GM21576 (cell line): ENCODE measurements at regions not wholly inside any gene's neighbourhood (a gene's known extent, or its start where the extent isn't known, plus 50 kb on each side); places are given as distances from the start of the nearest gene placed in this dataset.
"Not testable (repeated sequence)": the region's sequence is repeated elsewhere in the genome, so short reads cannot be mapped to it uniquely, and the experiment has no call there.

ENCODE experiments used
- ATAC-seq: cut with Tn5 transposase; IDR thresholded peaks from one replicate; pipeline ENCODE4 v1.9.1; 2021; ENCODE audit warnings: mild to moderate bottlenecking, moderate library complexity; ENCODE audit not compliant: unreplicated experiment

- no peak for ATAC-seq
These were observed 581.7 kb downstream of the REEP3 start for GRCh38 chr10:64102916-64103315.

- ATAC-seq: no peak
These were observed 582.7 kb downstream of the REEP3 start for GRCh38 chr10:64103750-64104470.

GRCh38 chr10:64109926-64110495, 588.8 kb downstream of the REEP3 start:
- ATAC-seq: no peak

GRCh38 chr10:64112701-64113355, 591.6 kb downstream of the REEP3 start:
- ATAC-seq: no peak

GRCh38 chr10:64113375-64113774, 592.2 kb downstream of the REEP3 start:
- ATAC-seq: no peak

GRCh38 chr10:64113792-64114191, 592.6 kb downstream of the REEP3 start:
- no peak for ATAC-seq

- no peak for ATAC-seq
These were observed 594.3 kb downstream of the REEP3 start for GRCh38 chr10:64115471-64115870.

- ATAC-seq: no peak
These were observed 594.9 kb downstream of the REEP3 start for GRCh38 chr10:64115908-64116643.

GRCh38 chr10:64116707-64117106, 595.5 kb downstream of the REEP3 start:
- ATAC-seq: no peak

GRCh38 chr10:64118736-64119135, 597.5 kb downstream of the REEP3 start:
- no peak for ATAC-seq

GRCh38 chr10:64120301-64120980, 599.2 kb downstream of the REEP3 start:
- ATAC-seq: not testable (repeated sequence)

- no peak for ATAC-seq
These were observed 609.0 kb downstream of the REEP3 start for GRCh38 chr10:64130152-64130551.

- ATAC-seq: no peak
These were observed 613.5 kb downstream of the REEP3 start for GRCh38 chr10:64134676-64135075.

GRCh38 chr10:64142395-64142794, 621.2 kb downstream of the REEP3 start:
- no peak for ATAC-seq

- no peak for ATAC-seq
These were observed 627.4 kb downstream of the REEP3 start for GRCh38 chr10:64148607-64149006.

GRCh38 chr10:64156166-64156565, 635.0 kb downstream of the REEP3 start:
- no peak for ATAC-seq

- ATAC-seq: no peak
These were observed 637.4 kb downstream of the REEP3 start for GRCh38 chr10:64158551-64158950.

- no peak for ATAC-seq
These were observed 639.0 kb downstream of the REEP3 start for GRCh38 chr10:64159910-64160872.

- ATAC-seq: no peak
These were observed 649.6 kb downstream of the REEP3 start for GRCh38 chr10:64170791-64171190.

- no peak for ATAC-seq
These were observed 652.6 kb downstream of the REEP3 start for GRCh38 chr10:64173826-64174225.
